ENCODE measurements at regions not wholly inside any gene's neighbourhood (a gene's known extent, or its start where the extent isn't known, plus 50 kb on each side); places are given as distances from the start of the nearest gene placed in this dataset.

DNA sequence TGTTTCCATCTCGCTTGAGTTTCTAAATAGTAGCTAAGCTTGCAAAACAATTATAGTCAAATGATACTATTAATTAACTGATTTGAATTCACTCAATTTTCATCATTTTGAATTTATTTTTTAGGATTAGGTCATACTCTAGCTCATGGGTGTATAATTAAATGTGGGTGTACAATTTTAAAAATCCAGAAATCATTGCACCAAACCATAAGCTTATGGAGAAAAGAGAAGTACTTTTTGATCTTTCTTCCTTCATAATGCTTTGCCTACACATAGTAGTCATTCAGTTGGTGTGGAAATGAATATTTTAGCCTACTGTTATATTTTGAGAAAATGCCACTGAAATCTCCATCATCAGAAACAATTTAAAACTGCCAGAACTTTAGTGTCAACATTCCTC is 175.1 kb downstream of the CD47 start:
- TF ChIP-seq, protein P1, sequence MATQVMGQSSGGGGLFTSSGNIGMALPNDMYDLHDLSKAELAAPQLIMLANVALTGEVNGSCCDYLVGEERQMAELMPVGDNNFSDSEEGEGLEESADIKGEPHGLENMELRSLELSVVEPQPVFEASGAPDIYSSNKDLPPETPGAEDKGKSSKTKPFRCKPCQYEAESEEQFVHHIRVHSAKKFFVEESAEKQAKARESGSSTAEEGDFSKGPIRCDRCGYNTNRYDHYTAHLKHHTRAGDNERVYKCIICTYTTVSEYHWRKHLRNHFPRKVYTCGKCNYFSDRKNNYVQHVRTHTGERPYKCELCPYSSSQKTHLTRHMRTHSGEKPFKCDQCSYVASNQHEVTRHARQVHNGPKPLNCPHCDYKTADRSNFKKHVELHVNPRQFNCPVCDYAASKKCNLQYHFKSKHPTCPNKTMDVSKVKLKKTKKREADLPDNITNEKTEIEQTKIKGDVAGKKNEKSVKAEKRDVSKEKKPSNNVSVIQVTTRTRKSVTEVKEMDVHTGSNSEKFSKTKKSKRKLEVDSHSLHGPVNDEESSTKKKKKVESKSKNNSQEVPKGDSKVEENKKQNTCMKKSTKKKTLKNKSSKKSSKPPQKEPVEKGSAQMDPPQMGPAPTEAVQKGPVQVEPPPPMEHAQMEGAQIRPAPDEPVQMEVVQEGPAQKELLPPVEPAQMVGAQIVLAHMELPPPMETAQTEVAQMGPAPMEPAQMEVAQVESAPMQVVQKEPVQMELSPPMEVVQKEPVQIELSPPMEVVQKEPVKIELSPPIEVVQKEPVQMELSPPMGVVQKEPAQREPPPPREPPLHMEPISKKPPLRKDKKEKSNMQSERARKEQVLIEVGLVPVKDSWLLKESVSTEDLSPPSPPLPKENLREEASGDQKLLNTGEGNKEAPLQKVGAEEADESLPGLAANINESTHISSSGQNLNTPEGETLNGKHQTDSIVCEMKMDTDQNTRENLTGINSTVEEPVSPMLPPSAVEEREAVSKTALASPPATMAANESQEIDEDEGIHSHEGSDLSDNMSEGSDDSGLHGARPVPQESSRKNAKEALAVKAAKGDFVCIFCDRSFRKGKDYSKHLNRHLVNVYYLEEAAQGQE (IDR thresholded peaks at IDR 0.05; ENCODE audit: insufficient read depth in 1 of 2, low read depth in 2 of 2, low read length in 2 of 2): no peak
- TF ChIP-seq TAF1 (IDR thresholded peaks at IDR 0.05; ENCODE audit: borderline replicate concordance, insufficient read depth, low read length): no peak
- TF ChIP-seq POLR2AphosphoS5 (IDR thresholded peaks at IDR 0.05; ENCODE audit: low read depth, low read length): no peak
- TF ChIP-seq FOXP2 (optimal IDR thresholded peaks at IDR 0.05; ENCODE audit: borderline replicate concordance, extremely low read depth, extremely low read length, insufficient read depth): no peak
- TF ChIP-seq SIN3A (IDR thresholded peaks at IDR 0.05; ENCODE audit: borderline replicate concordance, insufficient read depth, low read length): no peak

DNA sequence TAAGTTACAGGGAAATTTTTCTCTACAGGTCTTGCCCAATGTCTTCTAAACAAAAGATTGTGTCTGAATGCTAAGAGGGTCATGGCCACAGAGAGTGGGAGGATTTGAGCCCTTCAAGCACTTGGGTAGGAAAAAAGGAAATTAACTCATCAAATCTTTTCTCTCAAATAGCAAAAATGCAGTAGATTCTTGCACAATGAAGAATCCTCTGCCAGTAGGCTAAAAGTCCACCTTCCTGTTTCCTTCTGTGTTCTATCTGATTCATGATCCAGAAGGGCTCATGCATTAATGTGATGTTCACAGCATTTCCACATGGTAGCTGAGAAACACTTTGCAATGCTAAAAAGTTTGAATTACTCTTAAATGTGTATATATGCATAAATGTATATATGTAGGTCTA is 177.1 kb downstream of the CD47 start:
- no peak for TF ChIP-seq POLR2AphosphoS5 (IDR thresholded peaks at IDR 0.05; ENCODE audit: low read depth, low read length)
- TF ChIP-seq TAF1 (IDR thresholded peaks at IDR 0.05; ENCODE audit: borderline replicate concordance, insufficient read depth, low read length): no peak
- no peak for TF ChIP-seq FOXP2 (optimal IDR thresholded peaks at IDR 0.05; ENCODE audit: borderline replicate concordance, extremely low read depth, extremely low read length, insufficient read depth)
- no peak for TF ChIP-seq SIN3A (IDR thresholded peaks at IDR 0.05; ENCODE audit: borderline replicate concordance, insufficient read depth, low read length)
- TF ChIP-seq, protein P1 (IDR thresholded peaks at IDR 0.05; ENCODE audit: insufficient read depth in 1 of 2, low read depth in 2 of 2, low read length in 2 of 2): no peak

DNA sequence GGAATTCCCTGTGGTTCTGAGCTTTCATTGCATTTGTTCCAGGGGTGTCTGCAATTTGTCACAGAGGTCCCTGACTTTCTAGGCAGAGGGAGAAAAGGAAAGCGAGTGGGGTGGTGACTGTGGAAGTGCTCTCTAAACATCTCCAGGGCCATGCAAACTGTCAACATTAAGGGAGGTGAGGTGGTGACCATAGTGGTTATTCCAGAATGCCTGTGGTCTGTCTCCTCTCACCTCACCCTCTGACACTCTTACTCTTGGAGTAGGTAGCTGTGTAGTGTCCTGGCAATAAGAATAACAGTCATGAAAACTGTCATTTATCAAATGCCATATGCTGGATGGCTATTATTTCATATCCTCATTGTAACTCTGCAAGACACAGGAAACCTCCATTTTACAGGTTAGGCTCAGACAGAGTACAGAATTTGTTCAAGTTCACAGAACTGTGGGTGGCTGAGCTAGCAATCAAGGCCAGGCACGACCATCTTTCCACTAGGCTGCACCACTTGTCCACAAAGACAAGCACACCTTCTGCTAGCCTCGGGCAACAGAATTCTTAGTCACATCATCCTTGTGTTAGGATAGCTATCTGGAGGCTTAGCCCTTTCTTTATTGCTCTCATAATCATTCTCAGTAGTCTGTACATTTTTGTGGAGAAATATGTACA is 179.4 kb downstream of the CD47 start:
- TF ChIP-seq, protein P1 (IDR thresholded peaks at IDR 0.05; ENCODE audit: insufficient read depth in 1 of 2, low read depth in 2 of 2, low read length in 2 of 2): no peak
- TF ChIP-seq TAF1 (IDR thresholded peaks at IDR 0.05; ENCODE audit: borderline replicate concordance, insufficient read depth, low read length) (no peak), SIN3A (IDR thresholded peaks at IDR 0.05; ENCODE audit: borderline replicate concordance, insufficient read depth, low read length) (no peak), FOXP2 (optimal IDR thresholded peaks at IDR 0.05; ENCODE audit: borderline replicate concordance, extremely low read depth, extremely low read length, insufficient read depth) (no peak), POLR2AphosphoS5 (IDR thresholded peaks at IDR 0.05; ENCODE audit: low read depth, low read length) (no peak)

DNA sequence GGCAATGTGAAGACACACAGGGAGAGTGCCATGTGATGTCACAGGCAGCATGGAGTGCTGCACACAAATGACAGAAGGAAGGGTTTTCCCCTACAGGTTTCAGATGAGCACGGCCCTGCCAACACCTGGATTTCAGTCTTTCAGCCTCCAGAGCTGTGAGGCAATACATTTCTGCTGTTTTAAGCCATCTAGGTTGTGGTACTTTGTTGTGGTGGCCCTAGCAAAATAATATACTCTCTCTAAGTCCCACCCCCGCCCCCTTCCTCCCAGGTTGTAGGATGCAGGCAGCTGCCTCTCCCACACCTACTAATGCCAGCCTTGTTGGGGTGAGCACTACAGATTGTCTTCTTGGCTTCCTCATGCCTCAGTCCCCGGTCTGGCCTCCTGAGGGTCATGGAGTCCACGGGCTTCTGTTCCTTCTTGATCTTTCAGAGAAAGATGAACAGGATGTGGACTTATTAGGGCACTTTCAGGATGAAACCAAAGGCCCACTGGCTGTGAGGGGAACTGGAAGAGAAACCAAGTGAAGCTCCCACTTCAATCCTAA is 180.0 kb downstream of the CD47 start:
- TF ChIP-seq TAF1 (IDR thresholded peaks at IDR 0.05; ENCODE audit: borderline replicate concordance, insufficient read depth, low read length): no peak
- no peak for TF ChIP-seq POLR2AphosphoS5 (IDR thresholded peaks at IDR 0.05; ENCODE audit: low read depth, low read length)
- no peak for TF ChIP-seq FOXP2 (optimal IDR thresholded peaks at IDR 0.05; ENCODE audit: borderline replicate concordance, extremely low read depth, extremely low read length, insufficient read depth)
- TF ChIP-seq, protein P1 (IDR thresholded peaks at IDR 0.05; ENCODE audit: insufficient read depth in 1 of 2, low read depth in 2 of 2, low read length in 2 of 2): no peak
- TF ChIP-seq SIN3A (IDR thresholded peaks at IDR 0.05; ENCODE audit: borderline replicate concordance, insufficient read depth, low read length): no peak

All from PFSK-1 (cell line).